Mesendoderm (in vitro differentiated cells): ENCODE measurements at regions not wholly inside any gene's neighbourhood (a gene's known extent, or its start where the extent isn't known, plus 50 kb on each side); places are given as distances from the start of the nearest gene placed in this dataset.

Experiments
- DNase-seq: peaks from one replicate; pipeline ENCODE4 v3.0.0; 2013
- H2AK5ac ChIP-seq: 2 replicates; pipeline ENCODE4 v1.6.1; 2013; ENCODE audit warnings: low read length, inconsistent platforms
- H2BK120ac ChIP-seq: 2 replicates; pipeline ENCODE4 v1.6.1; 2013; ENCODE audit warnings: low read depth, mild to moderate bottlenecking, low read length, moderate library complexity, mixed read lengths
- H2BK15ac ChIP-seq: replicated peaks from 2 replicates; pipeline ENCODE4 v1.6.1; 2013; ENCODE audit warnings: low read depth, mild to moderate bottlenecking, moderate library complexity
- H2BK5ac ChIP-seq: 2 replicates; pipeline ENCODE4 v1.6.1; 2013; ENCODE audit warnings: low read length, inconsistent platforms
- H3K18ac ChIP-seq: 2 replicates; pipeline ENCODE4 v1.6.1; 2013; ENCODE audit warnings: mild to moderate bottlenecking, low read length, mixed read lengths
- H3K23ac ChIP-seq: one replicate; pipeline ENCODE4 v1.6.1; 2013; ENCODE audit warnings: low read length
- H3K27ac ChIP-seq: 2 replicates; pipeline ENCODE4 v1.5.1; 2013; ENCODE audit warnings: low read depth, mild to moderate bottlenecking, inconsistent platforms, low read length, moderate library complexity
- H3K27me3 ChIP-seq: 2 replicates; pipeline ENCODE4 v1.6.1; 2013; ENCODE audit warnings: low read length, control low read depth, mild to moderate bottlenecking, inconsistent platforms; ENCODE audit not compliant: insufficient read depth, poor library complexity
- H3K36me3 ChIP-seq: 2 replicates; pipeline ENCODE4 v1.6.1; 2013; ENCODE audit warnings: low read length, inconsistent platforms; ENCODE audit not compliant: control insufficient read depth, insufficient read depth
- H3K4ac ChIP-seq: one replicate; pipeline ENCODE4 v1.6.1; 2013; ENCODE audit warnings: low read depth, mild to moderate bottlenecking, low read length, moderate library complexity
- H3K4me1 ChIP-seq: 2 replicates; pipeline ENCODE4 v1.6.1; 2013; ENCODE audit warnings: low read depth, low read length, inconsistent platforms; ENCODE audit not compliant: control insufficient read depth
- H3K4me2 ChIP-seq: 2 replicates; pipeline ENCODE4 v1.6.1; 2013; ENCODE audit warnings: low read length
- H3K4me3 ChIP-seq: 2 replicates; pipeline ENCODE4 v1.5.1; 2013; ENCODE audit warnings: mild to moderate bottlenecking, low read length
- H3K56ac ChIP-seq: one replicate; pipeline ENCODE4 v1.6.1; 2013; ENCODE audit warnings: low read length
- H3K79me1 ChIP-seq: 2 replicates; pipeline ENCODE4 v1.6.1; 2013; ENCODE audit warnings: low read length, inconsistent platforms
- H3K79me2 ChIP-seq: 2 replicates; pipeline ENCODE4 v1.6.1; 2013; ENCODE audit warnings: mild to moderate bottlenecking, low read length; ENCODE audit not compliant: control insufficient read depth, insufficient read depth
- H3K9ac ChIP-seq: 2 replicates; pipeline ENCODE4 v1.6.1; 2013; ENCODE audit warnings: low read length, inconsistent platforms
- H4K5ac ChIP-seq: one replicate; pipeline ENCODE4 v1.6.1; 2013; ENCODE audit warnings: low read length
- H4K8ac ChIP-seq: one replicate; pipeline ENCODE4 v1.6.1; 2013; ENCODE audit warnings: low read depth, mild to moderate bottlenecking, control low read depth, low read length, moderate library complexity
- WGBS: extraction: QIAGEN DNeasy Blood & Tissue Kit; methylation state at CpG from one replicate; pipeline ENCODE4 v1.1.7; 2013; ENCODE audit warnings: low lambda C conversion rate, missing lambda C conversion rate; ENCODE audit not compliant: insufficient coverage; ENCODE audit errors: extremely low coverage; 5-methylcytosine and 5-hydroxymethylcytosine counted together

- H3K18ac ChIP-seq: no peak overlapping the region
- no peak overlapping the region for H3K27ac ChIP-seq
- no peak overlapping the region for H4K5ac ChIP-seq
- no peak overlapping the region for H3K9ac ChIP-seq
- H3K4me3 ChIP-seq: no peak overlapping the region
- H3K36me3 ChIP-seq: no peaks in the 10 kb centered on the region
- H2AK5ac ChIP-seq: no peak overlapping the region
- no peak overlapping the region for H4K8ac ChIP-seq
- H2BK120ac ChIP-seq: no peak overlapping the region
- no peak overlapping the region for H3K23ac ChIP-seq
- WGBS: no CpG with 5 or more reads among the region's 13 CpGs
- no peaks in the 10 kb centered on the region for H3K79me2 ChIP-seq
- DNase-seq: peak; percentile 15
- no peaks in the 10 kb centered on the region for H3K27me3 ChIP-seq
- H3K79me1 ChIP-seq: no peaks in the 10 kb centered on the region
- no peak overlapping the region for H2BK15ac ChIP-seq
- no peak overlapping the region for H2BK5ac ChIP-seq
- no peak overlapping the region for H3K4me2 ChIP-seq
- no peak overlapping the region for H3K56ac ChIP-seq
- H3K4ac ChIP-seq: no peak overlapping the region
- H3K4me1 ChIP-seq: no peaks in the 10 kb centered on the region
Observed at GRCh38 chr17:71975331-71975801, 145.5 kb upstream of the SOX9 start.

GRCh38 chr17:71976011-71976649, 144.7 kb upstream of the SOX9 start:
- Histone ChIP-seq H2AK5ac (no peak overlapping the region), H3K36me3 (no peaks in the 10 kb centered on the region), H3K18ac (no peak overlapping the region), H3K27ac (no peak overlapping the region), H2BK15ac (no peak overlapping the region), H2BK120ac (no peak overlapping the region), H4K8ac (no peak overlapping the region), H3K4me3 (no peak overlapping the region), H3K9ac (no peak overlapping the region), H3K4me1 (no peaks in the 10 kb centered on the region), H4K5ac (no peak overlapping the region), H3K23ac (no peak overlapping the region), H3K27me3 (no peaks in the 10 kb centered on the region), H2BK5ac (no peak overlapping the region), H3K4me2 (no peak overlapping the region), H3K56ac (no peak overlapping the region), H3K79me2 (no peaks in the 10 kb centered on the region), H3K79me1 (no peaks in the 10 kb centered on the region), H3K4ac (no peak overlapping the region)
- WGBS: no CpG with 5 or more reads among the region's 15 CpGs
- peak; percentile 67 for DNase-seq

- no peak overlapping the region for H4K8ac ChIP-seq
- H3K79me2 ChIP-seq: no peaks in the 10 kb centered on the region
- no peak overlapping the region for H2BK120ac ChIP-seq
- H3K79me1 ChIP-seq: no peaks in the 10 kb centered on the region
- H3K4me1 ChIP-seq: no peaks in the 10 kb centered on the region
- no peak overlapping the region for H3K4me3 ChIP-seq
- no peaks in the 10 kb centered on the region for H3K27me3 ChIP-seq
- no peak overlapping the region for H2AK5ac ChIP-seq
- H3K56ac ChIP-seq: no peak overlapping the region
- DNase-seq: no peak
- no peak overlapping the region for H3K4ac ChIP-seq
- no peak overlapping the region for H3K4me2 ChIP-seq
- H3K27ac ChIP-seq: no peak overlapping the region
- H3K9ac ChIP-seq: no peak overlapping the region
- H3K23ac ChIP-seq: no peak overlapping the region
- H4K5ac ChIP-seq: no peak overlapping the region
- H2BK15ac ChIP-seq: no peak overlapping the region
- no peak overlapping the region for H2BK5ac ChIP-seq
- H3K36me3 ChIP-seq: no peaks in the 10 kb centered on the region
- no CpG with 5 or more reads among the region's 5 CpGs for WGBS
- H3K18ac ChIP-seq: no peak overlapping the region
Observed at GRCh38 chr17:71978435-71978834, 142.4 kb upstream of the SOX9 start.

- Histone ChIP-seq H3K79me1 (no peaks in the 10 kb centered on the region), H3K56ac (no peak overlapping the region), H4K5ac (no peak overlapping the region), H3K4me1 (no peaks in the 10 kb centered on the region), H2BK120ac (no peak overlapping the region), H2AK5ac (no peak overlapping the region), H2BK5ac (no peak overlapping the region), H3K4me2 (no peak overlapping the region), H3K27me3 (no peaks in the 10 kb centered on the region), H3K36me3 (no peaks in the 10 kb centered on the region), H4K8ac (no peak overlapping the region), H3K9ac (no peak overlapping the region), H3K4me3 (no peak overlapping the region), H3K18ac (no peak overlapping the region), H3K27ac (no peak overlapping the region), H3K4ac (no peak overlapping the region), H2BK15ac (no peak overlapping the region), H3K23ac (no peak overlapping the region), H3K79me2 (no peaks in the 10 kb centered on the region)
- no peak for DNase-seq
Observed at GRCh38 chr17:71980171-71980570, 140.6 kb upstream of the SOX9 start.

DNA sequence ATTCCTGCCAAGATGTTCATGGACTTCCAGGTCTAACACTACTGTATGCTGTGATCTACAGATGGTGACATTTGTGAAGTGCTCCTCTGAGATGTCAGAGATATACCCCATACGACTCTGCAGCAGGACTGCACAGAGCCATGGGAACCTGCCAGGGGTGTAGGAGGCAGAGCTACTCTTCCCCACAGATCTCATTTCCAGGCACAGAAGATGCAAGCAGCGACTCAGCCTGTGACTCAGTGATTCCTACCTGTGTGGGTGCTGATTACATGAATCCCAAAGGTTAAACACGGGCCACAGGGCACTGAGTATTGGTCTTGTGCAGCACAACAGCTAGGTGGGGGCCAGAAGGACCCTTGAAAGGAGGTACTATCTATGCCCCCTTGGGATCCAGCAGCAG, 137.0 kb upstream of the SOX9 start:
- no CpG with 5 or more reads among the region's 3 CpGs for WGBS
- Histone ChIP-seq H3K18ac (no peak overlapping the region), H2BK15ac (no peak overlapping the region), H2BK120ac (no peak overlapping the region), H3K36me3 (no peaks in the 10 kb centered on the region), H3K79me1 (no peaks in the 10 kb centered on the region), H3K4me3 (no peak overlapping the region), H3K4me2 (no peak overlapping the region), H3K23ac (no peak overlapping the region), H3K4me1 (no peaks in the 10 kb centered on the region), H2BK5ac (no peak overlapping the region), H2AK5ac (no peak overlapping the region), H3K9ac (no peak overlapping the region), H3K56ac (no peak overlapping the region), H3K79me2 (no peaks in the 10 kb centered on the region), H3K27me3 (no peaks in the 10 kb centered on the region), H4K5ac (no peak overlapping the region), H3K27ac (no peak overlapping the region), H3K4ac (no peak overlapping the region), H4K8ac (no peak overlapping the region)
- DNase-seq: no peak
